NCI-H2196 (cell line): ENCODE measurements at regions not wholly inside any gene's neighbourhood (a gene's known extent, or its start where the extent isn't known, plus 50 kb on each side); places are given as distances from the start of the nearest gene placed in this dataset.
"Not testable (repeated sequence)": the region's sequence is repeated elsewhere in the genome, so short reads cannot be mapped to it uniquely, and the experiment has no call there.

Experiments used
- DNase-seq: peaks from one replicate; lab custom pipeline; 2025; ENCODE audit not compliant: unreplicated experiment; lab: John Stamatoyannopoulos, UW

DNA sequence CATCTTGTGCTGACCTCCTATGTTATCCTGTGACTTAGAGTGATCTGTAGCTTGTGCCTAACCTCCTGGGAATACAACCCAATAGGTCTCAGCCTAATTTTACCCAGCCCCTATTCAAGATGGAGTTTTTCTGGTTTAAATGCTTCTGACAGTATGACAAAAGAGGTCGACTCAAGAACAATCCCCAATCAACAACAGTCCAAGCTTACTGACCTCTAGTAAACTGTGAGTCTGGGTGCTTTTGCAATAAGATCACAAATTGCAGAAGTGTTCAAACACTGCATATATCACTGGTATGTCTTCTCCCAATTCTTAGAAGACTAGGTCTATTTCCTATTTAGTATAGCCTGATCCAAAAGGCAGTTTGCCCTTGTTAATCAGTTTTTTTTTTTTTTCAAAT, 323.5 kb upstream of the PTGER4 start:
- DNase-seq, result no peak

DNA sequence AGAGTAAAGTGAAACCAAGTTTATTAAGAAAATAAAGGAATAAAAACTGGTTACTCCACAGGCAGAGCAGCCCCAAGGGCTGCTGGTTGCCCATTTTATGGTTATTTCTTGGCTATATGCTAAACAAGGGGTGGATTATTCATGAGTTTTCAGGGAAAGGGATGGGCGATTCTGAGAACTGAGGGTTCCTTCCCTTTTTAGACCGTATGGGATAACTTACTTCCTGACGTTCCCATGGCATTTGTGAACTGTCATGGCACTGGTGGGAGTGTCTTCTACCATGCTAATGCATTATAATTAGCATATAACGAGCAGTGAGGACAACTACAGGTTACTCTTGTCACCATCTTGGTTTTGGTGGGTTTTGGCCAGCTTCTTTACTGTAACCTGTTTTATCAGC, 323.9 kb upstream of the PTGER4 start:
- DNase-seq, result no peak

DNA sequence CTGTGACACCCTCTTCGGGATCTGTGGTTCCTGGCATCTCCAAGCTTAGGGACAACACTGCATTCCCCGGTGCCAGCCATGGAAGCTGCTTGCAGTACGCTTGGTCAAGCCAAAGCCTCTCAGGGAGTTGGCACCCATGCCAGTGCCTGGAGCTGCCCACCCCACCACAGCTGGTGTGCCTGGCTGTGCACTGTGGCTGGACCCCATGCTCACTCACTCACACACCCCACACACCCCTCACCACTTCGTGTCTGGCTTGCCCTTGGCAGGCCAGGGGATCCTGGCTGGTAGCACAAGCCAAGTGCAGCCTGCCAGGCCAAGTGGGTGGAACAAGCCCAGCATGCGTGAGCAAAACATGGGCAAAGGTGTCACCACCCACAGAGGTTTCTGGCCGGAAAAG, 324.5 kb upstream of the PTGER4 start:
- no peak for DNase-seq

DNA sequence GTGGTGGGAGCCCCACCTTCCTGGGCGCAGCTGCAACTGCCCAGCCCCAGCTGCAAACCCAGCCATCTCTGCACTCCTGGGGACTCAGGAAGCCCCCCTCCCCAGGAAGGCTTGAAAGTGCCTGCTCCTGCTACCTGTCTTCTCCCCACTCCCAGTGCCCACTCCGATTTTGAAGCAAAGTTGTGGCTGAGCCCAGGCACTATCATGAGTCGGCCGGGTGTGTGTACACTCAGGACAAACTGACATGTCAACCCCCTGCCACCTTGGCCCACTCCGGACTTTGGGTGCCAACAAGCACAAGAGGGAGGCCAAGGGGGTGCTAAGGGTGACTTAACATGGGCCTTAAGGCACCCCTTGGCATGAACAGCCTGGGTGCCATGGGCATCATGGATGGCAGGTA, 325.5 kb upstream of the PTGER4 start:
- no peak for DNase-seq

DNA sequence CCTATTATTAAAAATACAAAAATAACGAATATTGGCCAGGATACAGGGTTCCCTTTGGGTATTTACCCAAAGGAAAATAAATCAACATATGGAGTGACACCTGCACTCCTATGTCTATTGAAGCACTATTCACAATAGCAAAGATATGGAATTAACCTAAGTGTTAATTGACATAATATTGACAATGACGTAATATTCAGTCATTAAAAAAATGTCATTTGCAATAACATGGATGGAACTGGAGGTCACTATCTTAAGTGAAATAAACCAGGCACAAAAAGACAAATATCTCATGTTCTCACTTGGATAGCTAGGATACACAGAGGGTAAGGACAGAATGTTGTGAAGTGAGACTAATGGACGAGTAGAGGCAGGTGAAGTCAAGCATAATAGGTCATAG, 326.3 kb upstream of the PTGER4 start:
- no peak for DNase-seq

- DNase-seq, result no peak
These were observed 331.6 kb upstream of the PTGER4 start for GRCh38 chr5:40347981-40348725.

DNA sequence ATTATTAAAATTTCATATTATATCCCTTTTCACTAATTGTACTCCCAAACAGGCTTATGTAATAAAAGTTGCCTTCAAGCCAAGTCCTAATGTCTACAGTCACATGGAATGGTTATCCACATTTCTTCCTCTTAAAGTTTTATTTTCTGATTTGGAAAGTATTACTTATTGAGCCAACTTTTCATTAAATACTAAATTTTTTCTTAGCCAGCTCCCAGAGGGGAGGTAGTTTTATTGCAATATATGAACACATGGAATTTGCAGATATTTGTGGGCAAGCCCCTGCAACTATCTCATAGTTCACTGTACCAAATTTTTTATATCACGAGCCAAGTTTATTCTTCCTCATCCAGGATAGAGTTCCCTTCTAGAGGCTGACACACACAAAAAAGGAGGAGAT, 332.8 kb upstream of the PTGER4 start:
- no peak for DNase-seq

DNA sequence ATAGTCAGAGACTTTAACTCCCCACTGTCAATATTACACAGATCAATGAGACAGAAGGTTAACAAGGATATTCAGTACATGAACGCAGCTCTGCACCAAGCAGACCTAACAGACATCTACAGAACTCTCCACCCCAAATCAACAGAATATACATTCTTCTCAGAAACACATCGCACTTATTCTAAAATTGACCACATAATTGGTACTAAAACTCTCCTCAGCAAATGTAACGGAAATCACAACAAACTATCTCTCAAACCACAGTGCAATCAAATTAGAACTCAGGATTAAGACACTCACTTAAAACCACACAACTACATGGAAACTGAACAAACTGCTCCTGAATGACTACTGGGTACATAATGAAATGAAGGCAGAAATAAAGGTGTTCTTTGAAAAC, 341.3 kb upstream of the PTGER4 start:
- DNase-seq, result not testable (repeated sequence)

- DNase-seq, result no peak
These were observed 345.5 kb upstream of the PTGER4 start for GRCh38 chr5:40334242-40334635.

GRCh38 chr5:40333459-40334241, 346.1 kb upstream of the PTGER4 start:
- no peak for DNase-seq

GRCh38 chr5:40332970-40333369, 346.7 kb upstream of the PTGER4 start:
- no peak for DNase-seq

DNA sequence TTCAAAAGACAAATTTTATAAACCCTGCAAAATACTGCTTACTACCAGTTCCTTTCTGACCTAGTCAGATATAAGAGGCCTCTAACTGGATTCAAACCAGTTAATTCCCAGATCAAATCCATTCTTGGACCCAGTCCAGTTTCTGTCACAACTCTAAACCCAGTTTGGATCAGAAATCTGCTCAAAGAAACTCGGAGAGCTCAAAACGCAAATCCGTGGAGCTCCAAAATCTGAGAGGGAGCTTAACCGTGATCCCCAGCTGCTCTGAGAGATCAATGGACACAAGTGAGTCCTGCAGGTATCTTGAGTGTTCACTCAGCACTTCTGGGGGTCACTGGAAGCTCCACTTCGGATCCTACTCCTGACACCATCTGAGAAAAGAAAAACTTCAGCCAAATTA, 348.1 kb upstream of the PTGER4 start:
- DNase-seq, result no peak

DNA sequence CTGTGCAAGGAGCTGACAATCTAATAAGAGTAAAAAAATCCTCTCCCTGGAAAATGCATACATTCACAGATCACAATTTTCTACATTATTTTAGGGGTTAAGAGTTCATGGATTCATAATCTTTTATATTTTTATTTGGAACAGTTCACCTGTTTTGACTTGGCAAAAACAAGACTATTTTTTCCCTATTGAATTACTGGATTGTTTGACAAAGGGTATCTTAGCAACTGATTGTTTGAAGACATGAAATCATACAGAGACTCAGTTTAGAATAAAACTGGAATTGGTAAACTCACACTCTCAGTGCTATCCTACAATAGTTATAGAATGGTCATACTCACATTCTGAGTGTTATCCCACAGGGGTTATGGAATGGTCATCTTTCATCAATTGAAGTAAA, 358.2 kb upstream of the PTGER4 start:
- no peak for DNase-seq

GRCh38 chr5:40318395-40318794, 361.3 kb upstream of the PTGER4 start:
- no peak for DNase-seq

DNA sequence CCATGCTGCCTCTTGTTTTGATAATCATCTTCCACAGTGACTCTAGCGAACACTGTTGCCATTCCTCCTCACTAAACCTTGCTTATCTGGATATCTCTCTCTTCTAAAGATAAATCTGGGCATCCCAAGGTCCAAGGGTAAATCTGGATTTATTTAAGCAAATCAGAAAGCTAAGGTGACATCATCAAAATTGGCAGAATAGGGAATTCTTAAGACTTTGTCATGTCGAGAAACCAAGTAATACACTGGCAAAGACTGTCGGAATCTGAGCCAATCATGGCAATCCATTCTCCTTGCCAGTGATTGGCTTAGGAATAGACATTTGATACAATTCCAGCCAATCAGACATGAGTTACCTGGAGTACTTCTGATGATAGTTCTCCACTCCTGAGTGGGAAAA, 362.7 kb upstream of the PTGER4 start:
- DNase-seq, result no peak

DNA sequence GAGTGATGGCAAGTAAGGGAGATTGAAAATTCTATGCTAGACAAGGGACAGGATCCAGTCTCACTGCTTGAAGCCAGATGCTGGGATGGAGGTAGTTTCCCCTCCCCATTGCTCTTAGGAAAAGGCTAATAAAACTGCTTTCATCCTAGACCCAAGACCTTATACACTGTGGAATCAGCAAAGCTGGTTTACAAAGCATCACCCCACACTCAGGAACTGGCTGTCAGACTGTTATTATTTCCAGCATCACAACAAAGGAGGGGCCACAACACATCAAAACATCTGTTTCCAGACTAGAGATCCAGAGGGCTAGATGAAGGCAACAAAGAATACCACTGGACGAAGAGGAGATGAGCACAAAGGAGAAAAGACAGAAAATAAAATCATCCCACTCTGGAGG, 364.6 kb upstream of the PTGER4 start:
- DNase-seq, result no peak

GRCh38 chr5:40314275-40314674, 365.4 kb upstream of the PTGER4 start:
- DNase-seq, result no peak

GRCh38 chr5:40312205-40312604, 367.5 kb upstream of the PTGER4 start:
- DNase-seq, result no peak

DNA sequence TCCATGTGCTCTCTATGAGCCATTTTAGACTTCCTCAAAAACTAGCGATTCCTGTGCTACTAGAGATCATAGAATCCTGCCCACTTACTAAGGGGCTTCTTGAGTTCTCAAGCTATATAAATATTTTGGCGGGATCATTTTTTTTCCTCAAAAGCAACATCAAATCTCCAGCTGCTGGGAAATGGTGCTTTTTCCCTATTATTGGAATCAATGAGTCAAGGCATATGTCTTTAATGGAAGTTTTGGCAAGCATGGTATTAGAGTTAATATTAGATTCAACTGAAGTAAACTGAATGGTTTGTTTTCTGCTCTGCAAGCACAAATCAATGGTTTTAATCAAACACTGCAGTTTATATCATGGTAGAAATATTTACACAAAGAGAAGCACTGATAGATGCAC, 369.9 kb upstream of the PTGER4 start:
- no peak for DNase-seq

DNA sequence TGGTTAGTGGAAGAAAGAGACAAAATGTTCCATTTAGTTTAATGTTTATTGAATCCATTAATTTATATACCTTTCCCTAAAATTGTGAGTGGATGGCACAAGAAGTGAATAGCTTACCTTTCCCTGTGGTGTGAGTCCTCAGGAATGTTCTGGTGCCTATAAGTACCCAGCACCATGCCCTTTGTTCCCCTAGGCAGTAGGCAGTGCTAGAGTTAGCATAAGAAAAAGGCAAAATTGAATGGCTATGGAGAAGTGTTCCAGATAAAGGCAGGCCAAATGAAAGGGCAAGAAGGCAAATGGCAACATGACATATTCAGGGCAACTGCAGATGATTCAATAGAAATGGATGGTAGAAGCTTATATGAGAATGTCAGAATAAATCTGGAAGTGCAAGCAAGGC, 370.8 kb upstream of the PTGER4 start:
- DNase-seq, result no peak

DNA sequence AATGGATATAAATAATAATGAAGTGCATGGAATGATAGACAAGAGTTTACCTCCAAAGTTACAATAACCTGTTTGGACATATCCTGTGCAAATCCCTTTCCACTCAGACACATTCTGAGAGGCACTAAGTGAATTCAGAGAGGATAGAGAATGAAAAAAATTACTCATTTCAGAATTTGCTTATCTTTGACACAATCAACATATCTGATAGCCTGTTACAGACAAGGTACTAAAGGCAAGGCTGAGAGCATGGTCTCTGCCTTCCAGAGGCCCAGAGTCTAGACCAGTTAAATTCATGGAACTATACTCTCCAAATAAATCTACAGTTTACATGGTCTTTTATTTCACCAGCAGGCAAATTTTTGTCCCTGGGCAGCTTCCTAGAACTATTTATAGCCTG, 371.8 kb upstream of the PTGER4 start:
- DNase-seq, result no peak

GRCh38 chr5:40306869-40307487, 372.7 kb upstream of the PTGER4 start:
- DNase-seq, result no peak
